ENCODE measurements at regions not wholly inside any gene's neighbourhood (a gene's known extent, or its start where the extent isn't known, plus 50 kb on each side); places are given as distances from the start of the nearest gene placed in this dataset.

- TF ChIP-seq CTCF (IDR thresholded peaks at IDR 0.05; ENCODE audit: low read depth, low read length, missing input control) (no peak), RXRA (IDR thresholded peaks at IDR 0.05) (no peak), FOXA1 (IDR thresholded peaks at IDR 0.05) (no peak), REST (IDR thresholded peaks at IDR 0.05) (no peak), ZBTB33 (IDR thresholded peaks at IDR 0.05) (no peak), HNF4A (conservative IDR thresholded peaks at IDR 0.05) (no peak), RAD21 (IDR thresholded peaks at IDR 0.05) (no peak), GABPA (IDR thresholded peaks at IDR 0.05 in 1 of 2, conservative IDR thresholded peaks at IDR 0.05 in 1 of 2) (no peak), SP1 (IDR thresholded peaks at IDR 0.05) (no peak), ATF3 (IDR thresholded peaks at IDR 0.05) (no peak), HNF4G (IDR thresholded peaks at IDR 0.05) (no peak), NR2F2 (IDR thresholded peaks at IDR 0.05) (no peak), JUND (IDR thresholded peaks at IDR 0.05) (no peak), FOXA2 (IDR thresholded peaks at IDR 0.05) (no peak), YY1 (IDR thresholded peaks at IDR 0.05) (no peak), EGR1 (IDR thresholded peaks at IDR 0.05; ENCODE audit: low read depth in 2 of 2) (no peak), MAX (IDR thresholded peaks at IDR 0.05) (no peak), TAF1 (conservative IDR thresholded peaks at IDR 0.05) (no peak)
- Histone ChIP-seq H3K9ac (ENCODE audit: low read depth in 1 of 2, low read length in 2 of 2) (no peak overlapping the region), H3K27ac (ENCODE audit: low read depth in 1 of 2, low read length in 2 of 2) (no peak overlapping the region)
These were observed 118.4 kb upstream of the CLDN10 start for GRCh38 chr13:95434111-95434510.

More at GRCh38 chr13:95434111-95434510, 118.4 kb upstream of the CLDN10 start:
- DNase-seq (ENCODE audit: low spot score): no peak
- Histone ChIP-seq H3K9me3 (ENCODE audit: control insufficient read depth in 4 of 4, low read length in 3 of 4) (no peaks in the 10 kb centered on the region), H3K27me3 (ENCODE audit: control insufficient read depth in 4 of 4, insufficient read depth in 4 of 4, low read length in 3 of 4) (no peaks in the 10 kb centered on the region), H3K4me3 (ENCODE audit: low read depth in 1 of 3, low read length in 3 of 3) (no peak overlapping the region), H3K4me1 (ENCODE audit: control insufficient read depth in 4 of 4, insufficient read depth in 4 of 4, low read length in 3 of 4) (no peaks in the 10 kb centered on the region), H3K36me3 (ENCODE audit: control insufficient read depth in 4 of 4, insufficient read depth in 3 of 4, low read depth in 1 of 4, low read length in 3 of 4) (no peaks in the 10 kb centered on the region)

Measured in liver (tissue), 7 donors.